ENCODE measurements at regions not wholly inside any gene's neighbourhood (a gene's known extent, or its start where the extent isn't known, plus 50 kb on each side); places are given as distances from the start of the nearest gene placed in this dataset.

DNA sequence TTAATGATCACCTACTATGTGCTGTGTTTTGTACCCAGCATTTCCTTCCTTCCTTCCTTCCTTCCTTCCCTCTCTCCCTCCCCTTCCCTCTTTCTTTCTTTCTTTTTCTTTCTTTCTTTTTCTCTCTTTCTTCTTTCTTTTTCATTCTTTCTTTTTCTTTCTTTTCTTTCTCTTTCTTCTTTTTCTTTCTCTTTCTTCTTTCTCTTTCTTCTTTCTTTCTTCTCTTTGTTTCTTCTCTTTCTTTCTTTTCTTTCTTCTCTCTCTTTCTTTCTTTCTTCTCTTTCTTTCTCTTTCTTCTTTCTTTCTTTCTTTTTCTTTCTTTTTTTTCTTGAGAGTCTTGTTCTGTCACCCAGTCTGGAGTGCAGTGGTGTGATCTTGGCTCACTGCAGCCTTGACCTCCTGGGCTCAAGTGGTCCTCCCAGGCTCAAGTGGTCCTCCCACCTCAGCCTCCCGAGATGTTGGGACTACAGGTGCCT, 165.7 kb upstream of the MVB12B start:
- TF ChIP-seq, protein P1, sequence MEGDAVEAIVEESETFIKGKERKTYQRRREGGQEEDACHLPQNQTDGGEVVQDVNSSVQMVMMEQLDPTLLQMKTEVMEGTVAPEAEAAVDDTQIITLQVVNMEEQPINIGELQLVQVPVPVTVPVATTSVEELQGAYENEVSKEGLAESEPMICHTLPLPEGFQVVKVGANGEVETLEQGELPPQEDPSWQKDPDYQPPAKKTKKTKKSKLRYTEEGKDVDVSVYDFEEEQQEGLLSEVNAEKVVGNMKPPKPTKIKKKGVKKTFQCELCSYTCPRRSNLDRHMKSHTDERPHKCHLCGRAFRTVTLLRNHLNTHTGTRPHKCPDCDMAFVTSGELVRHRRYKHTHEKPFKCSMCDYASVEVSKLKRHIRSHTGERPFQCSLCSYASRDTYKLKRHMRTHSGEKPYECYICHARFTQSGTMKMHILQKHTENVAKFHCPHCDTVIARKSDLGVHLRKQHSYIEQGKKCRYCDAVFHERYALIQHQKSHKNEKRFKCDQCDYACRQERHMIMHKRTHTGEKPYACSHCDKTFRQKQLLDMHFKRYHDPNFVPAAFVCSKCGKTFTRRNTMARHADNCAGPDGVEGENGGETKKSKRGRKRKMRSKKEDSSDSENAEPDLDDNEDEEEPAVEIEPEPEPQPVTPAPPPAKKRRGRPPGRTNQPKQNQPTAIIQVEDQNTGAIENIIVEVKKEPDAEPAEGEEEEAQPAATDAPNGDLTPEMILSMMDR (IDR thresholded peaks at IDR 0.05; ENCODE audit: poor library complexity, severe bottlenecking), result no peak
- TF ChIP-seq, protein P2, sequence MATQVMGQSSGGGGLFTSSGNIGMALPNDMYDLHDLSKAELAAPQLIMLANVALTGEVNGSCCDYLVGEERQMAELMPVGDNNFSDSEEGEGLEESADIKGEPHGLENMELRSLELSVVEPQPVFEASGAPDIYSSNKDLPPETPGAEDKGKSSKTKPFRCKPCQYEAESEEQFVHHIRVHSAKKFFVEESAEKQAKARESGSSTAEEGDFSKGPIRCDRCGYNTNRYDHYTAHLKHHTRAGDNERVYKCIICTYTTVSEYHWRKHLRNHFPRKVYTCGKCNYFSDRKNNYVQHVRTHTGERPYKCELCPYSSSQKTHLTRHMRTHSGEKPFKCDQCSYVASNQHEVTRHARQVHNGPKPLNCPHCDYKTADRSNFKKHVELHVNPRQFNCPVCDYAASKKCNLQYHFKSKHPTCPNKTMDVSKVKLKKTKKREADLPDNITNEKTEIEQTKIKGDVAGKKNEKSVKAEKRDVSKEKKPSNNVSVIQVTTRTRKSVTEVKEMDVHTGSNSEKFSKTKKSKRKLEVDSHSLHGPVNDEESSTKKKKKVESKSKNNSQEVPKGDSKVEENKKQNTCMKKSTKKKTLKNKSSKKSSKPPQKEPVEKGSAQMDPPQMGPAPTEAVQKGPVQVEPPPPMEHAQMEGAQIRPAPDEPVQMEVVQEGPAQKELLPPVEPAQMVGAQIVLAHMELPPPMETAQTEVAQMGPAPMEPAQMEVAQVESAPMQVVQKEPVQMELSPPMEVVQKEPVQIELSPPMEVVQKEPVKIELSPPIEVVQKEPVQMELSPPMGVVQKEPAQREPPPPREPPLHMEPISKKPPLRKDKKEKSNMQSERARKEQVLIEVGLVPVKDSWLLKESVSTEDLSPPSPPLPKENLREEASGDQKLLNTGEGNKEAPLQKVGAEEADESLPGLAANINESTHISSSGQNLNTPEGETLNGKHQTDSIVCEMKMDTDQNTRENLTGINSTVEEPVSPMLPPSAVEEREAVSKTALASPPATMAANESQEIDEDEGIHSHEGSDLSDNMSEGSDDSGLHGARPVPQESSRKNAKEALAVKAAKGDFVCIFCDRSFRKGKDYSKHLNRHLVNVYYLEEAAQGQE (IDR thresholded peaks at IDR 0.05; ENCODE audit: borderline replicate concordance), result no peak
- TF ChIP-seq POLR2AphosphoS5 (IDR thresholded peaks at IDR 0.05), result no peak
